ENCODE measurements at regions not wholly inside any gene's neighbourhood (a gene's known extent, or its start where the extent isn't known, plus 50 kb on each side); places are given as distances from the start of the nearest gene placed in this dataset.

DNA sequence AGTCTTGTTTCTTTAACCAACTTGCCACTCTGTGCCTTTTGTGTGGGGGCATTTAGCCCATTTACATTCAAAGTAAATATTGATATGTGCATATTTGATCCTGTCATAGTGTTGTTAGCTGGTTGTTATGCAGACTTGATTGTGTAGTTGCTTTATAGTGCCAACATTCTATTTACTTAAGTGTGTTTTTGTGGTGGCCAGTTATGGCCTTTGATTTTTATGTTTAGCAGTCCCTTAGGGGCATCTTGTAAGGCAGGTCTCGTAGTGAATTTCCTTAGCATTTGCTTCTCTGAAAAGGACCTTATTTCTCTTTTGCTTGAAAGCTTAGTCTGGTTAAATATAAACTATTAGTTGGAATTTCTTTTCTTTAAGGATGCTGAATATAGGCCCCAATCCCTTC lies 282.8 kb upstream of the NECTIN3 start:
- no peak for DNase-seq

DNA sequence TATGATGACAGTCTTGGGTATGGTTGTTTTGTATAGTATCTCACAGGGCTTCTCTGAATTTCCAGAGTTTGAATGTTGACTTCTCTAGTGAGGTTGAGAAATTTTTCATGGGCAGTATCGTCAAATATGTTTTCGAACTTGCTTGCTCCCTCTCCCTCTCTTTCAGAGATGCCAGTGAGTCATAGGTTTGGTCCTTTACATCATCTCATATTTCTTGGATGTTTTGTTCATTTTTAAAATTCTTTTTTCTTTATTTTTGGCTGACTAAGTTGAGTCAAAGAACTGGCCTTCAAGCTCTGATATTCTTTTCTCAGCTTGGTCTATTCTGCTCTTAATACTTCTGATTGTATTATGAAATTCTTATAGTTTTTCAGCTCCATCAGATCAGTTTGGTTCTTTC lies 282.3 kb upstream of the NECTIN3 start:
- DNase-seq: no peak

DNA sequence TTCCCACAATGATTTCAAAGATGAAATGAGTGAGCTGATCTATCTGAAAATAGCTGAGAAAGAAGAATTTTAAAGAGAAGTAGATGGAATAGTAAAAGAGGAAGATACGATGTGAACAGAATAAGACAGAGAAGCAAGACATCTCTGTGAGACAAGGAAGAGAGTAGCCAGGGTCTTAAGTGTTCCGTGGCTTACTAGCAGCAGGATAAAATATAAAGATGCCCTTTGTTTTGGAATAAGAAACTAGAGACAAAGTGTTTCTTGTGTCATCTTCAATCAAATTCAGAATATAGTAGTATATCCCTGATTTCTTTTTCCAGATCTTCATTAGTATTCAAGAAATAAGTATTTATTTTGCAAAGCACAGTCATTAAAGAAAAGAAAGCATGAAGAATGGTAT lies 281.0 kb upstream of the NECTIN3 start:
- DNase-seq: no peak

DNA sequence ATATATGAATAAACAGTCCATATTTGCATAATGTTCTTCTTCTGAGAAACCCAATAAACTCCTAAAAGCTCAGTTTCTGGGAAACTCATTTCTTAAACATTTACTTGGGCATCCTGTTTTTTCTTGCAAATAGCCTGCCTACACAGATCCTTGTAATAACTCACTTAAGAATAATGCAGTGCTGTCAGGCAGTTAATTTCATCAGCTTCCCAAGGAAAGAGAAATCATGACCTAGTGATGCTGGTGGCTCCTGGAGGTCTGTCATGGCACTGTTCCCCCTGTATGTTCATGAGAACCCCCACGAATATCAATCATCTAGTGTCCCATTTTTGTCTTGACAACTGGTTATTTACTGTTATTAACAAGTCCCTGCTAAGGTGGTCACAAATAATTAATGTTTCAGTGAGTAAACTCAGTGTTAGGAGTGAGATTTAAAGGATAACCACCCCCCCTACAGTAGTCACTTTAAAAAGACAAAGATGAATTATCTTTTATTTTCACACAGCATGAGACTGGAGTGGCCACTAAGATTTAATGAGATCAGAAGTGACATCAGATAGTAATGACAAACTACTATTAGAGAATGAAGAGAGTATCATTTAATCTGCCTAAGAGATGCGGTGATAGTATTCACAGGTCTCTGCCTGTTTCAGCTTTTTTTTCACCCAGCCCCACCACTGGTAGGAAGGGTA lies 279.5 kb upstream of the NECTIN3 start:
- no peak for DNase-seq

DNA sequence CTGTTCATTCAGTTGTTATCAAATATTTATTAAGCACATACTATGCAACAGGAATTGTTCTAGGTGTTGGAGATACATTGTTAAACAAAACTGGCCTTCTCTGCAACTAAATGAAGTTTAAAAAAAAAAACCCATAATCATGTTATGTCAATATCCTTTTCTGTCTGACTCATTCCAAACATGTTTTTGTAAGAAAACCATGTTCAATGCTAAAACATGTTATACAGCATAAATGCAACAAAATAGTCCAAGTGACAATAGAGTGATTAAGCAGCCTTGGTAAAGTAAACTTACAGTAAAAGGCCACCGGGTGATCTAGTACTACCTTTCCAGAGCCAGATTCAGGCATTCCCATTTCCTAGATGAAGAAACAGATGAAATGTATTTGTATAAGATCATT lies 278.0 kb upstream of the NECTIN3 start:
- DNase-seq: no peak

DNA sequence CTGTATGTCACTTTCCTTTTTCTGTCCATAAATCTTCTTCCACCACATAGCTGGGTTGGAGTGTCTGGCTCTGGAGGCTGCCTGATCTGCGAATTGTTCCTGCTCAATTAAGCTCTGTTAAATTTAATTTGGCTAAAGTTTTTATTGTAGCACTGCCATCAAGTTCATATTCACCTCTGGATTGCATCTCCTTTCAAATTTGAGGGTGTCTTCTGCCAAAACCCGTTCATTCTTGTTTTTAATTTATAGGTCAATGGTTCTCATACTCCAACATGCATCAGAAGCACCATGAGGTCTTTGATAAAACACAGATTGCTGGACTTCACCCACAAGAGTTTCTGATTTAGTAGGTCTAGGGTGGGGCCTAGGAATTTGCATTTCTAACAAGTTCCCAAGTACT lies 276.5 kb upstream of the NECTIN3 start:
- DNase-seq: no peak

DNA sequence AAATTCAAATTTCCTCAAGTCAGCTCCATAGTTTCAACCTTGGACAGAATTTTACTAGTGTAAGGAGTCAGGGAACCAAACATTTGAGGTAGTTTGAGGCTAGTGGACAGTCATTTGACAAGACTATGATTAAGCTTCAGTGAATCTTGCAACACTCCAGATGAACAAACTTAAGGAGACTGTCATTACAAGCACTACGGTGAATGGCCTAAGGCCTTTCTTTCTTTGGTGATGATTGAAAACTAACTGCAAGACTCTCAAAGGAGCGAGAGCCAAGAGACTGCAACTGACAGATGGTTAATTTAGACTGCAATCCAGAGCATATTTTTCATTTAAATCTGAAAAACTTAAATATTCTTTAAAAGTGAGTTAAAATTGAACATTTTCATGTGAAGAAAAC lies 272.3 kb upstream of the NECTIN3 start:
- no peak for DNase-seq

DNA sequence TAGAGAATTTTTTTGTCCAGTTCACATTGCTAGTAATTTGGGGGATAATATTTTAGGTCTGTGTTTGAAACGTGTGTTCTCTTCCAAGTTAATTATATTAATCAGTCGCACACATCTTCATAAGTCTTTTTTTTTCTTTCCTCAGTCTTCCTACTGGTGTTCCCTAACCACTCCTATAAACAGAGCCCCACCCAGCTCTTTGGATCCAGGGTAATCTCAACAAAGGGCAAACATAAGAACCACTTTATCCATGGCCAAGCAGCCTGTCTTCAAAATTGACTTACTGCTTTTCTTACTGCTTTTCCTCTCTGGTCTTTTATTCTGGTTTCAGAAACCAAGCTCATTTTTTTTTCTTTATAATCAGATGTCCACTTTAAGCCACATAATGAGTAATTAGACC lies 266.8 kb upstream of the NECTIN3 start:
- DNase-seq: no peak

DNA sequence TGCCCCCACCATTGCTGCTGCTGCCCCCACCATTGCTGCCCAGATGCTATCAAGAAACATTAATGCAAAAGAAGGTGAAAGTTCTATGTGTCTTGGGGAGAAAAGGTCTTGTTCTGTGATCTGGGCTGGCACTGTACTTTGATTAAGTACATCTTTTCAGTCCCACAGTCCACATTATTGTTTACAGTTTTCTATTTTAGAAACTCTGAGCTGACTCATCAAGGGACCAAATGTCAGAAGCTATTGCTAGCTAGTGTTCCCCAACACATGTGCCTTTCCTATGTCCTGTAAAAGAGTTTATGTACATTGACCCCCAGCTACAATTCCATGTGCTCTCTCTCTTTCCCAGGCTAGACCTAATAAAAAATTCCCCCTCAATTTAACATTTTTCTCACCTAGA lies 264.7 kb upstream of the NECTIN3 start:
- no peak for DNase-seq

DNA sequence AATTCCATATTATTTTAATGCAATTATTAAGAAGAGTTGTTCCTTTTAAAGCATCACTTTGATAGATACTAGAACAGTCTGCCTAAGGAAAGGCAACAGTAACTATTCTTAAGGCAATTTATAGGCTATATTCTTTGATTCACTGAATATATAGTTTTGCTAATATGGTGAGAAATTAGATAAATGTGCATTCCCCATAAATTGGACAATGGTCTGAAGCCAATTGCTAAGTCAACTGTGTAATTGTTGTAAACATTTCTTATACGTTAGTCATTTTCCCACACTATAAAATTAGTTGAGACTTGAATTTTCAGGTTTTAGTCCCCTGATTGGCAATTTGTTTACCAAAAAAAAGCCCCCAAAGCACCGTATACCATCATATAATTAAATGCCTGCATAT lies 263.0 kb upstream of the NECTIN3 start:
- DNase-seq: no peak

DNA sequence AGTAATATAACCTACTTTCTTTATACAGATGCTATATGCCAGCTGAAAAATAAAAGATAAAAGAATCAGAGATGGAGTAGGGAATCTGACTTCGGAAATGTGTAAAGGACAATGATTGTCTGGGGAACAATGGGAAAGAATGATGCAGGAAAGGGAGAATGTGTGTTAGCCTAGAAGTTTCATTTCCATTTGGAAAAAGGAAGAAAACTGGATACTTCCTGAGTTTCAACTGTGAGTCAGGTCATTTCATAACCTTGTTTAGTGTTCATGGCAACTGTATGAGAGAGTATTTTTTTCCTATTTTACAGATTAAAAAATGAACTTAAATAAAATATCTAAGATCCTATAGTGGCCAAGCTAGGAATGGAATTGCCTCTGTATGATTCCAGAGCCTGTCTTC lies 261.3 kb upstream of the NECTIN3 start:
- DNase-seq: no peak

DNA sequence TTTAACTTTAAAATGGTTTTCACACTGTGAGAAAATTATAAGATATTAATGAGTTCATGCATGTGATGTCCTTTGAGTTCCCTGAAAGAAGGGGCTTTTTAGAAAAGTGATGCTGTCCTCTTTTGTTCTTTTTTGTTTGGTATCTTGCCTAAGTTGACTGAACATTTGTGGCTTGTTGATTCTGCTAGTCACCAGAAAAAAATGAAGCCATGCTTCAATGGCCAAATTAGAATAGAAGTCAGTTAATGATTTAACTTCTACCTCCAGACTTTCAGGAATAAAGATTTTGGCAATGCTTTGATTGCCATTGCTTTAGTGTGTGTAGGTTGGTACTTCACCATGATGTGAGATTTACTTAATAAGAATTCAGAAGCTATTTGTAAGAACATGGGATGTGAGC lies 260.6 kb upstream of the NECTIN3 start:
- no peak for DNase-seq

DNA sequence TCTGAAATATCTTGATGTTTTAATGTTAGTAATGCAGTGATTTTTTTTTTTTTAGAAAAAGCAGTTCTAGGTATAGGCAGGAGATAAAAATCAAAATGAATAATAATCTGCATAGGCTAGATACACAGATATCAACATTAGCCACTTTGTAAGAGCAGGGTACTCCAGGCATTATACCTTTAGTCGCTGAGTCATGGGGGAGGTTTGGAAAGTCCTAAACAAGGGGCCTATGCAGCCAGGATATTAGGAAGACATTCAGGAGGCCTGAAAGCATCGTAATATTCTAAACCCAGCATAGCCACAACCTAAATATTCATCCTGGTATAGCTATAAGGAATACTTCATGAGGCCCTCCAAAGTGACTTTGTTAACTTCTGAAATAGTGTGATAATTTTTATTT lies 258.1 kb upstream of the NECTIN3 start:
- no peak for DNase-seq

DNA sequence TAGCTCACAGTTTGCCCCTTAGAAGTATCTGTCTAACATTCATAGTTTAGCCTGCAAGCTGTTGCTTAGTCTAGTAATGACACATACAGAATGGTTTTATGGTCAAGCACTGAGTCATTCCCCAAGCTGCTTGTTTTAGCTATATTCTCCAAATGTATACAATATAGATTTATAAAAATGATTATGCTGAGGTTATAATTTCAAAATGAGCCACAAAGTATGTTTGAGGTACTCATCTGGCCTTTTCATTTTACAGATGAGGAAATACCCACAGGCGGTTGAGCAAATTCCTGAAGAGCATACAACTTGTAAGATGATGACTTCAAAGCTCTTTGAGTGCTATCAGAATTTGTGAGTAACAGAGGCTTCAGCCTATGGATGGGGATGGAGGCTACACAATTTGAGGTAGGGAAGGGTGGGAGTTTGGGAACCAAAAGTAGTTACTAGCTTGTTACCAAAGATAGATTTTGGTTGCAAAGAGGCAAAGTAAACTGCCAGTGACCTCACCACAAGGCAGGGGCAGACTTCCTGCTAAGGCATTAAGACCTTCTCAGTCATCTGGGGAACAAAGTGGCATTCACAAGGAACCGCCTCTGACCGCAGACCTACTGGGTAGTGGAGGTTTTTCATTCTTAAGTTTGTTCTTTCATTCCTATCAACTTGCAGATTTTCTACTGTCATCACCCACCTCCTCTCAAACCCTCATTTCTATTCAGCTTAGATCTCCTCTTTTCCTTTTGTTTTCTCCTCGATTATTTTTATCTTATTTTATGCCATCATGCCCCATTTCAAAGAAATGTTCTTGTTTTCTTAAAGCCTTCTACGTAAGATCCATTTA lies 257.2 kb upstream of the NECTIN3 start:
- DNase-seq: no peak

DNA sequence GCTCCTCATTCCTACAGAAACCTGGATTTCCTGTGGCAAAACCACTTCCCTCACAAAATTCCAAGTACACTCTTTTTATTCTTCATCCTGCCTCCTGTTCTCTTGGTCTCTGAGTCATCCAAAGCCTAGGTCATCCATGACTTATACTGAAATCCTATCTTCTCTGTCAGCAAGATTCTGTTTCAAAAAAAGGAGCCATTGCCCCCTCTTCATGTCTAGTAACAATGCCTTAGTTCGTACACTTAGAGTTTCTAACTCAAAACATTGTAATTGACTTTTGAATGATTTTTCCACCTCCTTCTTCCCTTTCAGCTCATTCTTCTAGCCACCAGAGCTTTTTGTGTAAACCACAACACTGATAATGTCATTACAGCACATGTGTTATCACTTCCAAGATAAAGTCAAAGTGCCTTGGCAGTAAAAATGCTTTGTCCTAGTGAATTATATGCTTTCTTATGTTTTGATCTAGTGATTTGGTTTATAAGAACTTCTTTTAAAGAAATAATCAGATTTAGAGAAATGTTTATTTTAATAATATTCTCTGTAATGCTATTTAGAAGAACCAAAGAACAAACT lies 256.5 kb upstream of the NECTIN3 start:
- no peak for DNase-seq

DNA sequence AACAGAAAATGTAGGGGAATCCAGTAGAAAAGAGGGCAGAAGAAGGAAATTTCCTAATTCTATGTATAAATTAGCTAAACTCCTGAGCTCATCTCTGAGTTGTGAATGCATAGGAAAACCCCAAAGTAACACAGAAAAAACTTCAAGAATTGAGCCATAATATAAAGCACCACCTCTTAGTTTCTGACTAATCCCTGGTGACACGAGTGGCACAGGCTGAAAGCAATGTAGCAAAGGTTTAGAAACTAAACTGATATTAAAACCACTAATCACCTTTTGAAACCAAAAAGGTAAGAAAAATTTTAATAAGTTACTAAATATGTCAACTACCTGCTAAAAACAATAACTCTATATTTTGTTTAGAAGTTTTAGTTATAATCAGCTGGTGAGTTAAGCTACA lies 255.6 kb upstream of the NECTIN3 start:
- DNase-seq: no peak

DNA sequence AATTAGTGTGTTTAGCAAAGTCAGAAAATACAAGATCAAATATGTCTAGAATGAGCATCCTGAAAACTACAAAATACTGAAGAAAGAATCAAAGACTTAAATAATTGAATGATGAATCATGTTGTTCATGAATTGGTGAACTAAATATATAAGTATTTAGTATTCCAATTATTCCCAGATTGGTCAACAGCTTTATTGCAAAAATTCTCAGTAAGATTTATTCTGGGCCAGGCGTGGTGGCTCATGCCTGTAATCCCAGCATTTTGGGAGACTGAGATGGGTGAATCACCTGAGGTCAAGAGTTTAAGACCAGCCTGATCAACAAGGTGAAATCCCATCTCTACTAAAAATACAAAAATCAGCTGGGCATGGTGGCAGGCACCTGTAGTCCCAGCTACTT lies 250.0 kb upstream of the NECTIN3 start:
- no peak for DNase-seq

DNA sequence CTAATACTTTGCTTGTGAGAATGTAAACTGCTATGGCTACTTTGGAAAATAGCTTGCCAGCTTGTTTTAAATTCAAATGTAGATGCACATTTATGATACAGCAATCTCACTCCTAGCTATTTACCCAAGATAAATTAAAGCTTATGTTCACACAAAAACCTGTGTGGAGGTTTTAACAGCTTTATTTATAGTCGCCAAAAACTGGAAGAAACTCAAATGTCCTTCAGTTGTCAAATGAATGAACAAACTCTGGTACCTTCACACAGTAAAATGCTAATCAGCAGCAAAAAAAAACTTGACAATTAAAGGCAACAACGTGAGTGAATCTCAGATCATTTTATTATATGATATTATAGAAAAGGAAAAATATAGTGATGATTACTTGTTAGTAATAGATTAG lies 248.6 kb upstream of the NECTIN3 start:
- DNase-seq: no peak

DNA sequence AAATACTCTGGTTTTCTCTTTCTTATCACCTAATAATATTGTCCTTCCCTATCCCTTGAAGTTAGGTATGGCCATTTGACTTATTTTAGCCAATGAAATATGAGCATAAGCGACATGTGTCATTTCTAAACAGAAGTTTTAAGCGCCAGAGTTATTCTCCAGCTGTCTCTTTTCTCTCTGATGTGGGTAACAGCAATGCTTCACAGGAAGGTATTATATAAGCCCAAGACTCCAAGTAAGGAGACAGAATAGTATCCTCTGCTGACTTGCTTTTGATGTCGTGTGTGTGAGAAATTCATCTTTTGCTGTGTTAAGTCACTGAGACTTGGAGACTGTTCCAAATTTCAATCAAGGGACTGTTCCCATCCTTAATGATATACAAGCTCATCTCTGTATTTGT lies 224.6 kb upstream of the NECTIN3 start:
- DNase-seq: no peak

DNA sequence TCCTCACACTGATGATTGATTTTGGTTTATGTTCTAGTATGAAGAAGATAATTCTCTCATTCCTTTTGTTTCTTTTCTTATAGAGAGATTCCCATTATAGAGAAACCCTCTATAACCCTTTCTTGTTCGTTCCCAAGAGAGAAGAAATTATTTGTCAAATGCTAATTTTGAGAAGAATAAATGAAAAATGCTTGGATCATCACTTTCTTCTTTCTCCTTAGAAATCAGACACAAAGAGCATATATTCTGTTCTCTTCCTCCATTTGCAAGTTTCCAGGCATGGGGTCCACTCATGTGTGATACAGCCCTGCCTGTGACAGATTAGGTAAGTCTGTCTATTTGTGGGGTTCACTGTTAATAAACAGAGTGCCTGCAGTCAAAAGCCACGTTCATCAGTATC lies 222.6 kb upstream of the NECTIN3 start:
- DNase-seq: no peak

DNA sequence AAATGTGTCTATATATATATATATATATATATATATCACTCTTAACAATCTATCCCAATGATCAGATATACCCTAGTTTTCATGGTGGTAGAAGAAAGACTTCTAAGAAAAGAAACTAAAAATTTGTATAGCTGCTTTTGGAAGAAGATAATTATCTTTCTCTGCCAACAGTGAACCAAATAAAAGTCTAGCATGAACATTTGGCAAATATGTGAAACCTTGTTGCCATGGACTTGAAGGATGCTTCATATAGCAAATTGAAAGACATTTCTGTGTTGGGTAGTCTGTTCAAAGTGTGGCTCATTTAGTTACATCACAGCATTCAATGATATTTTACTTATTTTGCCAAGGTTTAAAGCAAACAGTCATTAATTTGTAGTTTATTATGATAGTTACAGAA lies 219.9 kb upstream of the NECTIN3 start:
- no peak for DNase-seq

DNA sequence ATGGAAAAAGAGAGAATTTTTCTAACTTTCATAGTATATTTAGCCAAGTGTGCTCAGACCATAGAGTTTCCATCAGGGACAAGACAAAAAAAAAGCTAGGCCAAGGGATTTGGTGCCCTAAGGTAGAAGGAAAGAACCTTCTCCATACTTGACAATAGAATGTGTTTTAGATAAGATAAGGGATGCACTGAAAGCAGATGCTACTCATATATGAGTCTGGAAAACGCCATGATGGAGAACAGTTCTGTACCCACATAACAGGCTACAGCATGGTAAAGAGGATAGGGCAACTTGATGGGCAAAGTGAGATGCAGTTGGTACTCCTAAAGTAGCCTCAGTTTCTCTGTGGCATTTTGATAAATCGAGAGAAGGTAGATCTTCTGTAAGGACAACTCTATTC lies 216.4 kb upstream of the NECTIN3 start:
- DNase-seq: no peak

DNA sequence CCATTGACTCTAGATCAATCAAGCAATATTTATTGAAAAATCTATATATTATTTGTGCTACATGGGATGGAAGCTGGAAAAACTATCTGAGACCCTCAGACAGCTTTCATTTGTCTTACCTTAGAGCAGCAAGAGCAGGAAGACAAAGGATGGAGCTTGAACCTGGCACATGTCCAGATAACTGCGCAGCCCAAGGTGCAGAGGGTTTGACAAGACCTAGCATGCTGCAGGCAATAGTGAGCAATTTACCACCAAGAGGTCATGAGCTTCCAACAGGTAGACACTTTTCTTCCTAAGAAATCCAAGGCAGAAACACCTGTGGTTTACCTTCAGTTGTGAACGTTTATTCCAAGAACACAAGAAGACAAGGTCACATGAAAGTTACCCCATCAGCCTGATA lies 214.7 kb upstream of the NECTIN3 start:
- DNase-seq: no peak

DNA sequence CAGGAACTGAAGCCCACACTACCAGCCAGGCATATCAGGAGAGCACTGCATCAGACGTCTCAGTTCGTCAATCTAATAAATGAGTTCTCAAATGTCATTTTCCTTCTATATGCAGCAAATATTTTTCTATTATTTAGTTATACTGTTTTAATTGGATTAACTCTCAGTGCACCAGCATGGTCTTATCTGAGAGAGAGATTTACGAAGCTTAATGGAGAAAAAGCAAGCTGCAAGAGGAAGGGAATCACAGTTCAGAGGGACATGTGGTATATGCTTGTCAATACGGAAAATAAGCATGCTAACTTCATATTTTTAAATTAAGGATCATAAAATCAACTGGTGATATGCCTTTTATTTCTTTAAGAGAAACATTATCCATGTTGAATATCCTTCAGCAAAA lies 213.1 kb upstream of the NECTIN3 start:
- no peak for DNase-seq

DNA sequence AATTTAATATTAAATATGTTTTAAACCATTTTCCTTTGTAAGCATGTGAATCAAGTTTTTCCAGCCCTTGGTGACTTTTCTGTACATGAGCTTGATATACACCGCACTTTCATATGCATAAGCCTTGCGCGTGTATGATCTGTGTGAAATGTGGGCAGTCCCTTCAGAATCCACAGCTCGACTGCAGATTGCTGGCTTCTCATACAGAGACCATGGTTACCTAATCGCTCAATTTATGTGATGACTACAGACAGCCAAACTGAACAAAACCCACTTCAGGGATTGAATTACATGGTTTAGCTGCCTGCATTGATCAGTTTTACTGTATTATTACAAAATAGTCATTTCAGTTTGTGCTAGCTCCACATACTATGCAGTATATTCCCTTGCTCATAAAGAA lies 212.3 kb upstream of the NECTIN3 start:
- no peak for DNase-seq

All from NCI-H510A (cell line).